ENCODE measurements at regions not wholly inside any gene's neighbourhood (a gene's known extent, or its start where the extent isn't known, plus 50 kb on each side); places are given as distances from the start of the nearest gene placed in this dataset.

DNA sequence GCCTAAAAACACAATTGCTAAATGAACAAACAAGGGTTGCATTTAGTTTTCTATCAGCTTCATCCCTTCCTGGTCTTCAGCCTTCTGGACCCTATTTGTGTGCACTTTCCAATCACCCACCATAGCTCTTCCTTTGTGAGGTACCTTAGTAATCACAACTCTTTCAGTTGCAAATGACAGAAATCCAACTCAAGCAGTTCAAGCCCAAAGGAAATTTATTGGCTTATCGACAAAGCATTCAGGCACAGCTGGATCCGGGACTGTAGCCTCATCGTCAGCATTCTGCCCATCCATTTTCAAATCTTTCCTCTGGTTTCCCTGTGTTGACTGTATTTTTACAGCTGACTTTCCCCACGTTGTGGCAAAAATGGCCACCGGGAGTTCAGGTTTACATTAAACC is 148.6 kb upstream of the VASH1 start:
- Histone ChIP-seq H3K9me3 (ENCODE audit: control insufficient read depth, low read length) (no peaks in the 10 kb centered on the region), H3K27me3 (ENCODE audit: control insufficient read depth, insufficient read depth, low read length) (no peaks in the 10 kb centered on the region), H2AFZ (no peak overlapping the region), H3K9ac (no peak overlapping the region), H3K79me2 (no peaks in the 10 kb centered on the region), H3K4me2 (ENCODE audit: low read length) (no peak overlapping the region), H3K27ac (no peak overlapping the region), H3K36me3 (ENCODE audit: control insufficient read depth, insufficient read depth, low read length) (no peaks in the 10 kb centered on the region), H3K4me1 (no peaks in the 10 kb centered on the region), H3K4me3 (ENCODE audit: low read depth, low read length) (no peak overlapping the region)
- TF ChIP-seq, protein P1, sequence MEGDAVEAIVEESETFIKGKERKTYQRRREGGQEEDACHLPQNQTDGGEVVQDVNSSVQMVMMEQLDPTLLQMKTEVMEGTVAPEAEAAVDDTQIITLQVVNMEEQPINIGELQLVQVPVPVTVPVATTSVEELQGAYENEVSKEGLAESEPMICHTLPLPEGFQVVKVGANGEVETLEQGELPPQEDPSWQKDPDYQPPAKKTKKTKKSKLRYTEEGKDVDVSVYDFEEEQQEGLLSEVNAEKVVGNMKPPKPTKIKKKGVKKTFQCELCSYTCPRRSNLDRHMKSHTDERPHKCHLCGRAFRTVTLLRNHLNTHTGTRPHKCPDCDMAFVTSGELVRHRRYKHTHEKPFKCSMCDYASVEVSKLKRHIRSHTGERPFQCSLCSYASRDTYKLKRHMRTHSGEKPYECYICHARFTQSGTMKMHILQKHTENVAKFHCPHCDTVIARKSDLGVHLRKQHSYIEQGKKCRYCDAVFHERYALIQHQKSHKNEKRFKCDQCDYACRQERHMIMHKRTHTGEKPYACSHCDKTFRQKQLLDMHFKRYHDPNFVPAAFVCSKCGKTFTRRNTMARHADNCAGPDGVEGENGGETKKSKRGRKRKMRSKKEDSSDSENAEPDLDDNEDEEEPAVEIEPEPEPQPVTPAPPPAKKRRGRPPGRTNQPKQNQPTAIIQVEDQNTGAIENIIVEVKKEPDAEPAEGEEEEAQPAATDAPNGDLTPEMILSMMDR (IDR thresholded peaks at IDR 0.05): no peak

DNA sequence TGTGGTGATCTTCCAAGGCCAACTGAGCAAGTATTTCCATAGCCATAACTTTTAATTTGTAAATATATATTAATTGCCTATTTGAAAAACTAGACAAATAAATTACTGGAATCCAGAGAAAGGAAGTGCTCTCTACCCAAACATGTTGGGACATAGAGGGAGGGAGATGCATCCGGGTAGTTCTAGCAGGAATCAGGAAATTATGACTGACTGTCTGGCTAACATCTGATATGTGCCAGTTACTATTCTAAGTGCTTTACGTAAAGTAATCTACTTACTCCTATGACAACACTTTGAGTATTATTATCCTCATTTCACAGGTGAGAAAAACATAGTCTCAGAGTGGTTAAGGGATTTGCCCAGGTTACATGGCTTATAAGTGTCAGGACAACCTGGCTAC is 147.7 kb upstream of the VASH1 start:
- Histone ChIP-seq H3K36me3 (ENCODE audit: control insufficient read depth, insufficient read depth, low read length) (no peaks in the 10 kb centered on the region), H3K4me1 (no peaks in the 10 kb centered on the region), H3K4me3 (ENCODE audit: low read depth, low read length) (no peak overlapping the region), H3K79me2 (no peaks in the 10 kb centered on the region), H2AFZ (no peak overlapping the region), H3K27ac (no peak overlapping the region), H3K4me2 (ENCODE audit: low read length) (no peak overlapping the region), H3K27me3 (ENCODE audit: control insufficient read depth, insufficient read depth, low read length) (no peaks in the 10 kb centered on the region), H3K9me3 (ENCODE audit: control insufficient read depth, low read length) (no peaks in the 10 kb centered on the region), H3K9ac (no peak overlapping the region)
- TF ChIP-seq, protein P1 (IDR thresholded peaks at IDR 0.05): no peak

DNA sequence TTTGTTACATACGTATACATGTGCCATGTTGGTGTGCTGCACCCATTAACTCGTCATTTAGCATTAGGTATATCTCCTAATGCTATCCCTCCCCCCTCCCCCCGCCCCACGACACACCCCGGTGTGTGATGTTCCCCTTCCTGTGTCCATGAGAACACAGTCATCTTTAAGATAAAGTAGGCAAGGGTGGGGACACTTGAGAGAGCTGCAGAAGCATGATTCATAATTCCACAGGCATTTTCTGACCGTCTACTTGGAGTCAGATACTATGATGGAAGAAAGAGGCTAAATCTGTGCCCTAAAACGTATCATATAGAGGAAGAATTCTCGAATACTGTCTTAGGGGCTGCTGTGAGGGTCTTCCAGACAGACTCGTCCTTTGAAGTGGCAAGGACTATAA is 145.9 kb upstream of the VASH1 start:
- Histone ChIP-seq H3K27me3 (ENCODE audit: control insufficient read depth, insufficient read depth, low read length) (no peaks in the 10 kb centered on the region), H3K27ac (no peak overlapping the region), H3K4me3 (ENCODE audit: low read depth, low read length) (no peak overlapping the region), H3K36me3 (ENCODE audit: control insufficient read depth, insufficient read depth, low read length) (no peaks in the 10 kb centered on the region), H3K79me2 (no peaks in the 10 kb centered on the region), H3K4me1 (no peaks in the 10 kb centered on the region), H3K9ac (no peak overlapping the region), H3K9me3 (ENCODE audit: control insufficient read depth, low read length) (no peaks in the 10 kb centered on the region), H2AFZ (no peak overlapping the region), H3K4me2 (ENCODE audit: low read length) (no peak overlapping the region)
- TF ChIP-seq, protein P1 (IDR thresholded peaks at IDR 0.05): no peak

DNA sequence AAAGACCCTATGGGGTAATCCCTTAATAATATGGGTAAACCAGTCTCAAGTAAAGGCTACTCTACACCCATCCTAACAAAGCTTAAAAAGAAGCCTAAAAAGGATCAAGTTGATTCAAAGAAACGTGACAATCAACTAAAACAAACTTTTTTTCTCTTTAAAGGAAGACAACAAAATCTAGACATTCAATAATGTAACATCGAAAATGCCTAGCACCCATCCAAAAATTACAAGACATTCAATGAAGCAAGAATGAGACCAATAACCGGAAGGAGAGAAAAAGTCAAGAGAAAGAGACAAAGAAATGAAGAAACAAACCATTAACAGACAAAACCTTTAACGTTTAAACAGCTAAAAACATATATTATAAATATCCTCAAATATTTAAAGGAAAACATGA is 143.8 kb upstream of the VASH1 start:
- no peaks in the 10 kb centered on the region for H3K9me3 ChIP-seq (ENCODE audit: control insufficient read depth, low read length)
- H3K4me1 ChIP-seq: no peaks in the 10 kb centered on the region
- H3K27me3 ChIP-seq (ENCODE audit: control insufficient read depth, insufficient read depth, low read length): no peaks in the 10 kb centered on the region
- no peaks in the 10 kb centered on the region for H3K79me2 ChIP-seq
- no peaks in the 10 kb centered on the region for H3K36me3 ChIP-seq (ENCODE audit: control insufficient read depth, insufficient read depth, low read length)
- H2AFZ ChIP-seq: no peak overlapping the region
- no peak overlapping the region for H3K4me2 ChIP-seq (ENCODE audit: low read length)
- H3K9ac ChIP-seq: no peak overlapping the region
- H3K4me3 ChIP-seq (ENCODE audit: low read depth, low read length): no peak overlapping the region
- no peak overlapping the region for H3K27ac ChIP-seq
- TF ChIP-seq, protein P1 (IDR thresholded peaks at IDR 0.05): no peak

DNA sequence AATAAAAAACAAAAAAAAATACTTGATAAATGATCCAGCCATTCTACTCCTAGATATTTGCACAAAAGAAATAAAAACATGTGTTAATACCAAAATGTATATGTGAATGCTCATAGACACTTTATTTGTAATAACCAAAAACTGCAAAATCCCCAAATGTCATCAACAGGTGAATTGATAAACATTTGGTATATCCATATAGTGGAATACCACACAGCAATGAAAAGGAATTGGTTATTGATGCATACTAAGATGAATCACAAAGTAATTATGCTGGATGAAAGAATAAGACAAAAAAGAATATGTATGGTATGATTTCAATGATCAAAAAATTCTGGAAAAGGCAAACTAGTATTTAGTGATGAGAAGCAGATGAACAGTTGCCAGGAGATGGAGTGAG is 124.7 kb upstream of the VASH1 start:
- TF ChIP-seq, protein P1 (IDR thresholded peaks at IDR 0.05): no peak
- Histone ChIP-seq H3K4me1 (no peaks in the 10 kb centered on the region), H3K9me3 (ENCODE audit: control insufficient read depth, low read length) (no peaks in the 10 kb centered on the region)

More for the DNA sequence above, 124.7 kb upstream of the VASH1 start:
- no peak overlapping the region for H3K27ac ChIP-seq
- H3K4me2 ChIP-seq (ENCODE audit: low read length): no peak overlapping the region
- no peaks in the 10 kb centered on the region for H3K27me3 ChIP-seq (ENCODE audit: control insufficient read depth, insufficient read depth, low read length)
- no peaks in the 10 kb centered on the region for H3K79me2 ChIP-seq
- no peak overlapping the region for H3K4me3 ChIP-seq (ENCODE audit: low read depth, low read length)
- no peak overlapping the region for H2AFZ ChIP-seq
- H3K36me3 ChIP-seq (ENCODE audit: control insufficient read depth, insufficient read depth, low read length): no peaks in the 10 kb centered on the region
- no peak overlapping the region for H3K9ac ChIP-seq

All from parathyroid adenoma (tissue), 2 donors.